ENCODE measurements at regions not wholly inside any gene's neighbourhood (a gene's known extent, or its start where the extent isn't known, plus 50 kb on each side); places are given as distances from the start of the nearest gene placed in this dataset.

DNA sequence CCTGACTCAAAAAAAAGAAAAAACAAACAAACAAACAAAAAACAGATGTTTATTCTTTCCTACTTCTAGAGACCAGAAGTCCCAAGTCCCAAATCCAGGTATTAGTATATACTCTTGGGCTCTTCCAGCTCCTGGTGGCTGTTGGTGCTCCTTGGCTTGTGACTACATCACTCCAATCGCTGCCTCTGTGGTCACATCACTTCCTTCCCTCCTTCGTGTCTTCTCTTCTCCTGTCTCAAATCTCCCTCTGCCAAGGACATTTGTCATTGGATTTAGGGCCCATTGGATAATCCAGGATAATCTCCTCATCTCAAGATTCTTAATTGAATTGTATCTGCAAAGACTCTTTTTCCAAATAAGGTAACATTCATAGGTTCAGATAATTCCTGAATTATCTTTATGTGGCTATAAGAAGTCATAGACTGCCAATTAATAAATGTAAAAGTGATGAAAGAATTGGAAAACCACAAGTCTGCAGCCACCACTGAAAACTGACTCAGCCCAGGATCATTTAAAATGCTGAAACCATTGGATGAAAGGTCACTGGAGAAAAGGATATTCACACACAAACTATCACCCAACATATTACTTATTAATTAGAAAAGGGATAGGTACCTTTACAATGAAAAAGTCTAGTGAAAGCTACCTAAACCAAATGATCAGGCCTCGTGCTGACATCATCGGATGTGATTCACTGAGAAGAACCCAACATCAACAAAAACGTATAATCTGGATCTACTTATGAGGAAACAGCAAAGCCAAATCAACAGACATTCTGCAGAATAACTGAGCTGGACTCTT is 67.1 kb downstream of the ZNF281 start:
- TF ChIP-seq, protein P1, sequence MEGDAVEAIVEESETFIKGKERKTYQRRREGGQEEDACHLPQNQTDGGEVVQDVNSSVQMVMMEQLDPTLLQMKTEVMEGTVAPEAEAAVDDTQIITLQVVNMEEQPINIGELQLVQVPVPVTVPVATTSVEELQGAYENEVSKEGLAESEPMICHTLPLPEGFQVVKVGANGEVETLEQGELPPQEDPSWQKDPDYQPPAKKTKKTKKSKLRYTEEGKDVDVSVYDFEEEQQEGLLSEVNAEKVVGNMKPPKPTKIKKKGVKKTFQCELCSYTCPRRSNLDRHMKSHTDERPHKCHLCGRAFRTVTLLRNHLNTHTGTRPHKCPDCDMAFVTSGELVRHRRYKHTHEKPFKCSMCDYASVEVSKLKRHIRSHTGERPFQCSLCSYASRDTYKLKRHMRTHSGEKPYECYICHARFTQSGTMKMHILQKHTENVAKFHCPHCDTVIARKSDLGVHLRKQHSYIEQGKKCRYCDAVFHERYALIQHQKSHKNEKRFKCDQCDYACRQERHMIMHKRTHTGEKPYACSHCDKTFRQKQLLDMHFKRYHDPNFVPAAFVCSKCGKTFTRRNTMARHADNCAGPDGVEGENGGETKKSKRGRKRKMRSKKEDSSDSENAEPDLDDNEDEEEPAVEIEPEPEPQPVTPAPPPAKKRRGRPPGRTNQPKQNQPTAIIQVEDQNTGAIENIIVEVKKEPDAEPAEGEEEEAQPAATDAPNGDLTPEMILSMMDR (IDR thresholded peaks at IDR 0.05; ENCODE audit: low read depth, low read length), result no peak
- H3K4me3 ChIP-seq (ENCODE audit: low read depth, low read length), result no peak overlapping the region

DNA sequence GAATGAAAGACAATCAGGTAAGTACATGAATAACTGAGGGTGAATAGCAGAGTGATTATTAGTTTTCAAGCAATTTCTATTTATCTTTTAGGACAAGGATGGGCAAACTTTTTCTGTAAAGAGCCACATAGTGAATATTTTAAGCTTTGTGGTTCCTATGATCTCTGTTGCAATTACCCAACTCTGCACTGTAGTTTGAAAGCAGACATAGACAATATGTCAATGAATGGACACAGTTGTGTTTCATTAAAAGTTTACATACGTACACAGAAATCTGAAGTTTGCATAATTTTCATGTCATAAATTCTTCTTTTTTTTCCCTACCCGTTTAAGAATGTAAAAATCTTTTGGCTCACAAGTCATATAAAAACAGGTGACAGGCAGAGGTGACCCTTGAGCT is 71.4 kb downstream of the ZNF281 start:
- H3K4me3 ChIP-seq (ENCODE audit: low read depth, low read length), result no peak overlapping the region
- TF ChIP-seq, protein P1 (IDR thresholded peaks at IDR 0.05; ENCODE audit: low read depth, low read length), result no peak

DNA sequence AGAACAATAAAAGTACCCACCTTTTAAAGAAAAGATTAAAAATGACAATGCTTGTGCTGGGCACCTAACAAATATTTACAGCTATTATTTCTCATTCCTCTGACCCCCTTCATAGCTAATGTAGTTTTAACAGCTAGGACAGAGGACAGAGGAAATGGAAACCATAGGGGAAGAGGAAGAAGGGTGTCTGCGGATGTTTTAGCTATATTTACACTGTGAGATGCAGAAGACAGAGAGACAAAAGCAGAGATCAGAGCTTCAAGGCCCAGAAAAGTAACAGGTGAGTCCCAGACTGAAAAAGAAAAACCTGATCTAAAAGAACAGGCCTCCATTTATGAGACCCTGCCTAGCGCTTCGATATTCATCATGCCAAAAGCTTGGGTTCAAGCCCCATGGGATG is 72.0 kb downstream of the ZNF281 start:
- H3K4me3 ChIP-seq (ENCODE audit: low read depth, low read length), result no peak overlapping the region
- TF ChIP-seq, protein P1 (IDR thresholded peaks at IDR 0.05; ENCODE audit: low read depth, low read length), result no peak

DNA sequence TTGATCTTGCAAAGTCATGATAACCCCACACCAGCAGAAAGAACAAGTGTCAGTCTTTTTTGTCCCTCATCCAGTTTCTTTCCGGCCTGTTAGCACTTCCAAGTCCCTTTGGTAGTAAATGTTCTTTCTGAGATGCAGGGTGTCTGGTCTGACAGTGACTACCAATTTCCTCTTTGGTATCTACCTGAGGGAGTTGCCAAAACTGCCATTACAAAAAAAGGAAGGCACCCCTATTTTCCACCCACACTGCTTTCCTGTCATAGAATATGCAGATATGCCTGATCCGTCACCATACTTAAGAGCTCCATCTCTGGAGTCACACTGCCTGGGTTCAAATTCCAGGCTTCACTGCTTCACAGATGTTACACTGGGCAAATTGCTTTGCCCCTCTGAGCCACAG is 72.4 kb downstream of the ZNF281 start:
- no peak overlapping the region for H3K4me3 ChIP-seq (ENCODE audit: low read depth, low read length)
- TF ChIP-seq, protein P1 (IDR thresholded peaks at IDR 0.05; ENCODE audit: low read depth, low read length), result no peak

DNA sequence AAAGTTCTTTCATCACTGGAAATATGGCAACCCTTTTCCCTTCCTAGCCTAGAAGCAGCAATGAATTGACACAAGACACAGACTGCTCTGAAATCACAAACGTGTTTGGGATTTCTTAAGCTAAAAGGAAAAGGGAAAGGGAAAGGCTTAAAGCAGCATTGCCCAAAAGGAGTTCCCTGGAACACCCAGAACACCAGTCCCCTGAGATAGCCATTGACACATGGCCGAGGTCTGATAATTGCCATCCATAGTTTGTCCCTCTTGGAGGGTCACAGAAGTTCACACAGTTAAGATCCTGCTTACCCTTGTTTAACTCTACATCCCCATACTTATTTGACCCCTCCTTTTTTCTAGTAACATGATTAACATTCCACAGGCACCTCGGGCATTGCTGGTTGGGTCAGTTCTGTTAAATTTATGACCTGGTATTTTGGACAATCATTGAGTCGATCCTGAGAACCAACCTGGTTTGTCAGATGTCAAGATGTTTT is 72.9 kb downstream of the ZNF281 start:
- TF ChIP-seq, protein P1 (IDR thresholded peaks at IDR 0.05; ENCODE audit: low read depth, low read length), result no peak
- H3K4me3 ChIP-seq (ENCODE audit: low read depth, low read length), result no peak overlapping the region

DNA sequence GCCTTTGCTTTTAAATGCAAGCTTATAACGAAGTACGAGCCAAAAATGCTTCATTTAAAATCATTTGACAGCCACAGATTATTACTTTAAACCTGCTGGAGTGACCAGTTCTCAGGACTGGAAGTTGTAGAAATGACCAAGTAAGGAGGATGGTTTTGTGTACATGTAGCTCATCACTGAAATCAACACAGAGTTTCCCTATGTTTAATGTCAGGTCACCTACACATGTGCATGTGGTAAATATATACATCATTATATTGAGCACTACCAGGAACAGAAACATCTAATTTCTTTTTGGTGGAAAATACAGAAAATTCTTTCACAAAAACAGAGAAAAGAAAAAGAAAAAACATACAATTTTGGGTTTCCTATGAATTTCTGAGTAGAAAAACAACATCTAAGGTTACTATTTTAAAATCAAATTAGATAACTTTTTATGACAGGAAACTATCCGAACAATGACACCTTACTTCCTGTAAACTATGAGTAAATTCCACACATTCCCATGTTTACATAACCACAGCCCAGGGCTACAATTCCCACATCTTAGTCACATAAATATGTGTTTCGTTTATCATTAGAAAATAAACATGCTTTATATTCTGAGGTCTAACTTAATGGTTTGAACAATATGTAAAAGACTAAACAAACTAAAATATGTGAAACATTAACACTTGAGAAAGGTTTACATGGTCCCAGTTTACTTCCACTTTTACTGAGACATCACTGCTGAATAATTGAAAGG is 73.6 kb downstream of the ZNF281 start:
- no peak overlapping the region for H3K4me3 ChIP-seq (ENCODE audit: low read depth, low read length)
- TF ChIP-seq, protein P1 (IDR thresholded peaks at IDR 0.05; ENCODE audit: low read depth, low read length), result no peak

All from WI38 (cell line).